ENCODE measurements at regions not wholly inside any gene's neighbourhood (a gene's known extent, or its start where the extent isn't known, plus 50 kb on each side); places are given as distances from the start of the nearest gene placed in this dataset.

DNA sequence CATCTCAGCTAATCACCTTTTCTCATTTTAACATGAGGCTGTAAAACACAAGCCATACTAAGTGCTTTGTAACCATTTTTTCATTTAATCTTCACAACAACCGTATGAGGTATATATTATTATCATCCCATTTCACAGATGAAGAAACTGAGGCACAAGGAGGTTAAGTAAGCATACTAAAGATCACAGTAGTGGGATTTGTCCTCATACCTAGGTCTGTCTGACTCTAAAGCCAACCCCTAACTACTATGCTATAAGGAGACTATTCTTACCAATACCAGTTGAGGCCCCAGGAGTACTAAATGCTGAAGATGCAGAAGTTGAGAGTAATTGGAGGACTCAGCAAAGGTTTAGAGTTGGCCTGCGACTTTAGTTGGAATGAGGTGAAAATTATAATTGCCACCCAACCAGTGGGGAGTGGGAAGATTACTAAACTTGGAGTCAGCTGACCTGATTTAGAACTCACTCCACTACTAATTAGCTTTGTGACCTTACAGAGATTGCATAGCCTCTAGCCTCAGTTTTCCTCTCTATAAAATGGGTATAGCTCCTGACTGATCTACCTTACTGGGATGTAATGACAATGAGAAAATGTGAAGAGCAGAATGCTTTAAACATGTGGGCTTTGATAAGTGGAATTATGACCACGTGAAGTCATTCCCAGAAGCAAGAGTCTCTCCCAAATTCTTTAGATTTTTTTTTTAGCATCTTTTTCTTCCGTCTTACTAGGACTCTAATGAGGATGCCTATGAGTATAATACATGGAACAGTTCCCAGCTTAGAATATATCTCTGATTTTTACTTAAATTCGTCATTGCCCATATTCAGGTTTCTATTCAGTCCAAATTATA, 85.8 kb upstream of the IPO9 start:
- WGBS = 91% methylated on average over 5 of the region's 5 CpGs
- TF ChIP-seq POLR2AphosphoS5 (IDR thresholded peaks at IDR 0.05) (no peak), CTCF (IDR thresholded peaks at IDR 0.05) (no peak), POLR2A (IDR thresholded peaks at IDR 0.05) (no peak)
- DNase-seq (ENCODE audit: low spot score) = no peak
- Histone ChIP-seq H3K4me1 (replicated peaks) (no peaks in the 10 kb centered on the region), H3K27me3 (replicated peaks; ENCODE audit: insufficient read depth) (no peaks in the 10 kb centered on the region), H3K9me3 (no peaks in the 10 kb centered on the region), H3K4me3 (no peak overlapping the region), H3K36me3 (no peaks in the 10 kb centered on the region), H3K27ac (no peak overlapping the region)
- intact Hi-C loops (cut with DNase I) = no loop called here

GRCh38 chr1:201745023-201745422, 83.9 kb upstream of the IPO9 start:
- 57% methylated on average over 3 of the region's 3 CpGs for WGBS
- no peaks in the 10 kb centered on the region for H3K9me3 ChIP-seq
- intact Hi-C loops (cut with DNase I) = no loop called here

DNA sequence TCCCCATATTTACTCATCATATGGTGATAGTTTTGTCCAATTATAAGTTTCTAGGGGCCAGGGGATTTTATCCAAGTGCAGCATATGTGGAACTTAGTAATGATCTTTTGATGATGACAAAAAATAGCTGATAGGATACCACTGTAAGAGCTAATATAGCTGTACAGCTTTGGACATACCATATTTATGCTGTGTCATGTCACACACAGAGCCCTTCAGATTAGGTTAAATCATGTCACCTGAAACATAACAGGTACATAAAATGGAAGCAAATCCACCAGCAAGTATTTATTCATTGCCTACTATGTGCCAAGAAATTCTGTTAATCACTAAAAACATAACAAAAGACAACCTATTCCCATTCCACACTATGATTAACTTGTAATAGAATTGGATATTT, 82.8 kb upstream of the IPO9 start:
- TF ChIP-seq POLR2A (IDR thresholded peaks at IDR 0.05) (no peak), CTCF (IDR thresholded peaks at IDR 0.05) (no peak), POLR2AphosphoS5 (IDR thresholded peaks at IDR 0.05) (no peak)
- no peaks in the 10 kb centered on the region for H3K27me3 ChIP-seq (replicated peaks; ENCODE audit: insufficient read depth)
- no peak overlapping the region for H3K27ac ChIP-seq
- H3K4me3 ChIP-seq = no peak overlapping the region
- no peaks in the 10 kb centered on the region for H3K4me1 ChIP-seq (replicated peaks)
- no peaks in the 10 kb centered on the region for H3K36me3 ChIP-seq
- DNase-seq (ENCODE audit: low spot score) = no peak
- intact Hi-C loops (cut with DNase I) = no loop called here
- H3K9me3 ChIP-seq = no peaks in the 10 kb centered on the region

More at GRCh38 chr1:201745023-201745422, 83.9 kb upstream of the IPO9 start:
- Histone ChIP-seq H3K27ac (no peak overlapping the region), H3K4me1 (replicated peaks) (no peaks in the 10 kb centered on the region), H3K36me3 (no peaks in the 10 kb centered on the region), H3K27me3 (replicated peaks; ENCODE audit: insufficient read depth) (no peaks in the 10 kb centered on the region), H3K4me3 (no peak overlapping the region)
- TF ChIP-seq CTCF (IDR thresholded peaks at IDR 0.05) (no peak), POLR2A (IDR thresholded peaks at IDR 0.05) (no peak), POLR2AphosphoS5 (IDR thresholded peaks at IDR 0.05) (no peak)
- no peak for DNase-seq (ENCODE audit: low spot score)

DNA sequence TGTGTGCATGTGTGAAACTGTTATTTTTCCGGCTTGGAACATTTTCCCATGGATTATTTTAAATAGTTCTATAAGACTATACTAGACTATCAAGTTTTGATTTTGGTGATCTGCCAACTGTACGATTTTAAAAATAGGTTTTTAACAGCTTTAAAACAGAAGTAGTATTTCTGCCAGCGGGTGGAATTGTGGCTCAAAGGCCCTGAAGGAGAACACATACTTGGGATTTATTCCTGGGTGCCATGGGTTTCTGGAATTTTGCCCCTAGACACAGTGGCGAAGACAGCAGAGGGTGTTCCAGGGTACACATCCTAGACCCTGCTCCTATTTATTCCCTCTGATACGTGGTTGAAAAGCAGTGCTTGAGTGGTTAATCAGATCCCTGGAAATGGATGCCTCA, 81.7 kb upstream of the IPO9 start:
- Histone ChIP-seq H3K27ac (no peak overlapping the region), H3K4me1 (replicated peaks) (no peaks in the 10 kb centered on the region), H3K4me3 (no peak overlapping the region), H3K27me3 (replicated peaks; ENCODE audit: insufficient read depth) (no peaks in the 10 kb centered on the region), H3K36me3 (no peaks in the 10 kb centered on the region), H3K9me3 (no peaks in the 10 kb centered on the region)
- WGBS = 76% methylated on average over 5 of the region's 5 CpGs
- no peak for DNase-seq (ENCODE audit: low spot score)
- TF ChIP-seq POLR2AphosphoS5 (IDR thresholded peaks at IDR 0.05) (no peak), POLR2A (IDR thresholded peaks at IDR 0.05) (no peak), CTCF (IDR thresholded peaks at IDR 0.05) (no peak)
- intact Hi-C loops (cut with DNase I) = no loop called here

DNA sequence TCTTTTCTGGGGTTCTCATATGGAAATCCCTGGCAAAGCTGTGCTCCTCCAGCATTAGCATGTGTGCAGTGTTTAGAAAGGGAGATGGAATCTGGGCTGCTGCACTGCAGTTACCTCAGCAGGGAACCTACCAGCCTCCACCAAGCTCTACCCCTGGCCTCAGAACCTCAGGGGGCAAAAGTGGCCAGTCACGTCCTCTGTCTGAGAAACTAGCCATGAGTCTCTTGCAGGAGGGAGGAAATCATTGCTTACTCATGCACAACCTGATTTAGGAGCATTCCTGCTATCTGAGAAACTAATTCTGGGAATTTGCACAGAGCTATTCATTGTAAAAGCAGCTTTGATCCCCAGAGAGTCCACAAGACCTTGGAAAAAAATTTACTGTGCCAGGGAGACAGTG, 80.6 kb upstream of the IPO9 start:
- no peak for DNase-seq (ENCODE audit: low spot score)
- Histone ChIP-seq H3K36me3 (no peaks in the 10 kb centered on the region), H3K4me1 (replicated peaks) (no peaks in the 10 kb centered on the region), H3K27ac (no peak overlapping the region), H3K9me3 (no peaks in the 10 kb centered on the region), H3K4me3 (no peak overlapping the region), H3K27me3 (replicated peaks; ENCODE audit: insufficient read depth) (no peaks in the 10 kb centered on the region)
- intact Hi-C loops (cut with DNase I) = no loop called here
- TF ChIP-seq CTCF (IDR thresholded peaks at IDR 0.05) (no peak), POLR2AphosphoS5 (IDR thresholded peaks at IDR 0.05) (no peak), POLR2A (IDR thresholded peaks at IDR 0.05) (no peak)
- 93% methylated on average over 1 of the region's 1 CpG for WGBS
